ENCODE measurements at regions not wholly inside any gene's neighbourhood (a gene's known extent, or its start where the extent isn't known, plus 50 kb on each side); places are given as distances from the start of the nearest gene placed in this dataset.
A peak's percentile ranks its signal among the peaks of the same experiment; 100 is the strongest.
"Not testable (repeated sequence)": the region's sequence is repeated elsewhere in the genome, so short reads cannot be mapped to it uniquely, and the experiment has no call there.

- no peak for DNase-seq
Observed at GRCh38 chr5:90284375-90284774, 125.2 kb downstream of the CETN3 start.

DNA sequence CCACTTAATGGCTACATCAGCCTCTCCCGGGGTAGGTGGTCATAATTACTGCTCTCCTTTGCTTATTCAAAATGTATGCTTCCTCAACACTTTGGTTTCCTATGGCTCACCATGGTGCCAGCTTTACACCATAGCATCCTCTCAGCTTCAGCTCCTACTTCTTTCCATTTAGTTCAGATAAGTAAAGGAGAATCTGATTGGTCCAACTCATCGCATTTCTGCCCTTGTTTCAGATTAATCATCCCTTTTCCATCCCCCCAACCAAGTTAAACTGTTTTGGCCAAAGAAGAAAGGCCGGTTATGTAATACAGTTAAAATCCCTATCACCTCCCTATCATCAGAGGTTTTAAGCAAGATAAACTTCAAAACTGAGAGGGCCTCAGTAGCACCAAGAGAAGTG lies 130.5 kb downstream of the CETN3 start:
- no peak for DNase-seq

- no peak for DNase-seq
Observed at GRCh38 chr5:90274216-90274615, 135.3 kb downstream of the CETN3 start.

DNA sequence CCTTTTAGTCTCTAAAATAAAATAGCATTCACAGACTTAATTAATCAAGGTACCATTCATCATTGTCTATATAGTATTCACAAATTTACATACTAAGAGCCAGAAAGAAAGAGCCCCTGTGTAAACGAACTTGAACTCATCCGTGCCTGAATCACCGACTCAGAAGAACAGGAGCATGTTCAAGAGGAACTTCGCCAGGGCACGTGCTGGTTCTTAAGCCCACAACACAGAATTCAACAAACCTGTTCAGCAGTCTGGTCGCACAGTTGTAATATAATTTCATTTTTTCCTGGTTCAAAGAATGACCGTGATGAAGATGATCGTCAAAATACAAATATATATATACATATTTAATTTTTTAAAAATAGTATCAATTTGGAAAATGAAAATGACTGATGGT lies 141.9 kb downstream of the CETN3 start:
- DNase-seq = no peak

DNA sequence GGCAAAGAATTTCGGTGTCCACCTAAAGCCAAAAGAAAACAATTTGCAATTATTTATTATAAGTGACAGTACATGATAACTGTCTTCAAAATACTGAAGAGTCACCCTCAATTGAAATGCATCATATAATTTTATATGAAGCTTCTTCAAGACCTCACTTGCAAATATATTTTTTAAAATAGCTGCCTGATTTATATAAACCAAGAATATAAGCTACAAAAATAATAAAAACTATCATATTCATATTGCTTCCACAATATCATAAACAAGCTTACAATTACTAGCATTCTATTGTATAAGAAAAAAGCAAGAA lies 144.1 kb downstream of the CETN3 start:
- no peak for DNase-seq

DNA sequence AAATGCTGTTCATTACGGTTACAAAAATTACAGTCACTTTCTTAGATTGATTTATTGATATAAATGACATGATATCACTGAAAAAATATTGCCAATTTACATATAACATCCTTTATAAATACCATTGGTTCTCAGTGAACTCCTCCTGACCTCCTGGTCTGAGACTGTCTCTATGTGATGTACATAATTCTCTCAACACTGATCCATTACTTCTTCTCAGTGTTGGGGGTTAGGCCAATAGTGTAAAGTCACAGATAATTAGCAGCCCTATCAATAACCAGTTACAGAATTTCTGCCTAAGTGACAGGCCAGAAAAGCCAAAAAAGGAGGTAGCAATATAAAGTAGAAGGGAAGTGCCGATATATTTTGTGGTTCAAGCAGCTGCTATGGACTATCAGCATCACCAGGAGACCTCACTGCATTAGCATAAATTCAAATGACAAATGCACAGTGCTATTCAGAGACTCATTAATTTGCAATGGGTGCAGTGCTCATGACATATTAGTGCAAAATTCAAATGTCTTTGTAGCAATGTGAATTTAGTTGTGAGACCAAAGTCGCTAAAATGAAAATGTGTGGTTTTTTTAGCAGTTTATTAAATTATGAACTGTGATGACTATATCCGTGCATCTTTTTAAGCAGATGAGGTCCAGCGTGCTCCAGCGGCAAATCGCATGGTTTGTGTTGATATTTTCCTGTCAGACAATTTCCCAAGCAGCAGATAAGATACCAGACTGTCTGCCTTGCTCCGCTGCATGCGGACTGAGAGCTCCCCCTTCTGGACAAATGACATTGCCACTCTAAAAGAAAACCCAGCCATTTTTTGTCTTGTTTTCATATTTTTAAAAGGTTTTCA lies 144.6 kb downstream of the CETN3 start:
- DNase-seq = peak; percentile 71

GRCh38 chr5:90263102-90263820 lies 146.3 kb downstream of the CETN3 start:
- no peak for DNase-seq

DNA sequence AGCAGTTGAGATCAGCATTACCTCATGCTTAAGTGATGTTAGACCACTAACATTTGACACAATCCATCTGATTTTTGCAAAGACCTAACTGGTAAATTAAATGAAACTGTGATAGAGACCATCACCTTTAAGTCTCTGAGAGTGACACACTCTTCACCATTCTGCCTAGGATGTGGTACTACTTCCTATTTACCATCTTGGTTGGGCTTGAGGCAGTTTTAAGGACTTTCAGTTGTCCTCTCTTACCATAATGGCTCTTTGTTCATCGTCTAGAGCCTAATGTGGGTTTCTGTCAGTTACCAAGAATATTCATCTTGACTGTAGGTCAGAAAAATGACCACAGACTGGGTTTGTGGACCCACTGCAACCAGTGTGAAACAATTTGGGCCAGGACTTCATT lies 158.1 kb downstream of the CETN3 start:
- no peak for DNase-seq

- DNase-seq = no peak
Observed at GRCh38 chr5:90248640-90249039, 160.9 kb downstream of the CETN3 start.

- not testable (repeated sequence) for DNase-seq
Observed at GRCh38 chr5:90243848-90244247, 165.7 kb downstream of the CETN3 start.

- no peak for DNase-seq
Observed at GRCh38 chr5:90233476-90233875, 176.1 kb downstream of the CETN3 start.

DNA sequence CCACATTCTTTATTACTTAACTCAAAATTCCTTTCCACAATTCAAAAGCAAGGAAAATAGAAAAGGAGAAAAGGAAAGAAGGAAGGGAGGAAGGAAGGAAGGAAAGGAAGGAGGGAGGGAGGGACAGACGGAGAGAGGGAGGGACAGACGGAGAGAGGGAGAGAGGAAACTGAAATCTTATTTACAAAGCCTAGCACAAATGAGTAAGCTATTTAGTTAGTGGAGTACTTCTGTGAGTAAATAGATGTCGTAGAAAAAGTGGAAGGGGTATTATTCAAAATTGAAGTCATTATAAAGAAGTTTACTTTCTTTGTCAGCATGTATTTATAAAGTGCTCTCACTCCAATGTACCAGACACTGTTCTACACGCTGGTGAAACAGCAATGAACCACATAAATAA lies 177.9 kb downstream of the CETN3 start:
- DNase-seq = no peak

- DNase-seq = no peak
Observed at GRCh38 chr5:90227683-90228082, 181.9 kb downstream of the CETN3 start.

GRCh38 chr5:90226433-90227099 lies 183.0 kb downstream of the CETN3 start:
- no peak for DNase-seq

- DNase-seq = no peak
Observed at GRCh38 chr5:90224342-90224741, 185.2 kb downstream of the CETN3 start.

- no peak for DNase-seq
Observed at GRCh38 chr5:90223756-90224155, 185.8 kb downstream of the CETN3 start.

DNA sequence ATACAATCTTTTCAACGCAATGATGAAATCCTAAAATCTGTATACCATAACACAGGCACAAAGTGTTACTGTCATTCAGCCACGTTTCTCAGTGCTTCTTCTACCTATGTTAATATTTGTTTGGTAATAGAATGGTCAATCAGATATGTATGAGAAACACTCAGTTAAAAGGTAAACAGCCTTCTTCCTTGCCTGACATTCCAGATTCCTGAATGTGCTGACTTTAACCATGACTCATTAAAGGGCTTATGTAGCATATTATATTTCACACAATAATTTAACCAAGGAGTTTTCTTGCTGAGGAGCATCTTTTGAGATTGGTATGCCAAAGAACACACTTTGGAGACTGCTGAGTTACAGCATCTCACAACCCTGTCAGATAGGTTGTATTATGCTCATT lies 187.6 kb downstream of the CETN3 start:
- DNase-seq = no peak

GRCh38 chr5:90220554-90220953 lies 189.0 kb downstream of the CETN3 start:
- DNase-seq = no peak

GRCh38 chr5:90214991-90215390 lies 194.6 kb downstream of the CETN3 start:
- DNase-seq = no peak

- DNase-seq = not testable (repeated sequence)
Observed at GRCh38 chr5:90208323-90208722, 201.2 kb downstream of the CETN3 start.

- no peak for DNase-seq
Observed at GRCh38 chr5:90201923-90202322, 207.6 kb downstream of the CETN3 start.

GRCh38 chr5:90193185-90193822 lies 216.3 kb downstream of the CETN3 start:
- no peak for DNase-seq

DNA sequence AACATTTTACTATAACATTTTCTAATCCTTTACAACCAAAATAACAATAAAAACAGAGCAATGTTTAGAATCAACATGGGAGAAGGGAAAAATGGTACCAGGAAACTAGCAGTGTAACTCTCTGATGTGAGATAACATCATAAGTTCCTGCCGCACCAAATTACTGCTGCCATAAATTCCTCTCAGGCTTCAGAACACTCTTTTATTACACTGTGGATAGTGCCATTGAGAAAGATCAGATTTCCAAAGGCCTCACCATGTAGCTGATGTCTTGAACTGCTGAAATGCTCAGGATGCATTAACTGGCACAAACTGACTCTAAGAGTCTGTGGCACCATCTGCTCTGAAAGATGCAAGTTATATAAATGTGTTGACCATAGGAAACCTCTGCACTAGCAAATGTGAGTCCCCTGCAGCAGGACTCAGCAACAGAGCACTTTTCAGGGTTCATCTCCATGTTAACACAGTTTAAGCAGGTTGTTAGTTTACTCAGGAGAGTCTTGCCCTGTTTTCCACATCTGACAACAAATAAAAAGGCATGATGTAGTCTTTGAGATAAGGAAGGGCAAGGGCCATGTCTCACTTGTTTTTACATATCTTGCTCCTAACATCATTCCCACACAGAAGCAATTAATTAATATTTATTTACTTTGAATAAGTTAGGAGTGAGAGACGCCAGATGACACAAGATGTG lies 218.1 kb downstream of the CETN3 start:
- no peak for DNase-seq
